GM19328 (cell line): ENCODE measurements at regions not wholly inside any gene's neighbourhood (a gene's known extent, or its start where the extent isn't known, plus 50 kb on each side); places are given as distances from the start of the nearest gene placed in this dataset.

Experiments
- ATAC-seq: cut with Tn5 transposase; IDR thresholded peaks from one replicate; pipeline ENCODE4 v1.9.1; 2021; ENCODE audit warnings: mild to moderate bottlenecking, moderate library complexity; ENCODE audit not compliant: unreplicated experiment

- no peak for ATAC-seq
Measured at GRCh38 chr6:140871911-140872310, 1260.8 kb upstream of the GJE1 start.

- ATAC-seq = no peak
Measured at GRCh38 chr6:140867336-140867735, 1265.4 kb upstream of the GJE1 start.

- ATAC-seq = no peak
Measured at GRCh38 chr6:140858381-140858971, 1274.2 kb upstream of the GJE1 start.

- no peak for ATAC-seq
Measured at GRCh38 chr6:140857739-140858380, 1274.9 kb upstream of the GJE1 start.

- no peak for ATAC-seq
Measured at GRCh38 chr6:140855520-140855919, 1277.2 kb upstream of the GJE1 start.

GRCh38 chr6:140854318-140854717 lies 1278.4 kb upstream of the GJE1 start:
- ATAC-seq = no peak

- no peak for ATAC-seq
Measured at GRCh38 chr6:140850438-140850837, 1282.3 kb upstream of the GJE1 start.

- no peak for ATAC-seq
Measured at GRCh38 chr6:140849456-140849855, 1283.3 kb upstream of the GJE1 start.

- no peak for ATAC-seq
Measured at GRCh38 chr6:140847262-140847645, 1285.5 kb upstream of the GJE1 start.

- no peak for ATAC-seq
Measured at GRCh38 chr6:140846503-140847261, 1286.0 kb upstream of the GJE1 start.

- ATAC-seq = no peak
Measured at GRCh38 chr6:140845701-140846100, 1287.0 kb upstream of the GJE1 start.

- no peak for ATAC-seq
Measured at GRCh38 chr6:140844167-140844566, 1288.6 kb upstream of the GJE1 start.

- ATAC-seq = no peak
Measured at GRCh38 chr6:140833408-140833807, 1299.3 kb upstream of the GJE1 start.

GRCh38 chr6:140830666-140831065 lies 1302.1 kb upstream of the GJE1 start:
- no peak for ATAC-seq

- ATAC-seq = no peak
Measured at GRCh38 chr6:140828856-140829255, 1303.9 kb upstream of the GJE1 start.

- ATAC-seq = no peak
Measured at GRCh38 chr6:140827593-140827992, 1305.1 kb upstream of the GJE1 start.

GRCh38 chr6:140825731-140826130 lies 1307.0 kb upstream of the GJE1 start:
- ATAC-seq = no peak

- ATAC-seq = no peak
Measured at GRCh38 chr6:140824595-140824994, 1308.1 kb upstream of the GJE1 start.

GRCh38 chr6:140821196-140821595 lies 1311.5 kb upstream of the GJE1 start:
- no peak for ATAC-seq

- no peak for ATAC-seq
Measured at GRCh38 chr6:140817176-140817575, 1315.5 kb upstream of the GJE1 start.

- no peak for ATAC-seq
Measured at GRCh38 chr6:140816681-140817080, 1316.0 kb upstream of the GJE1 start.

GRCh38 chr6:140812636-140813035 lies 1320.1 kb upstream of the GJE1 start:
- no peak for ATAC-seq
